Thyroid gland (tissue), 4 donors: ENCODE measurements at regions not wholly inside any gene's neighbourhood (a gene's known extent, or its start where the extent isn't known, plus 50 kb on each side); places are given as distances from the start of the nearest gene placed in this dataset.

ENCODE experiments used
- CTCF ChIP-seq, 6 experiments: fragments of 200-600 bp in 3 of 6; fragments of 450-650 bp in 3 of 6; sonication (generic) in 3 of 6; IDR thresholded peaks; one replicate each; pipeline ENCODE4 v1.5.1; 2016 to 2019; ENCODE audit warnings: antibody characterized with exemption in 6 of 6, mild to moderate bottlenecking in 2 of 6, inconsistent platforms in 1 of 6, moderate library complexity in 1 of 6
- POLR2A ChIP-seq, 2 donors: fragments of 450-650 bp; IDR thresholded peaks; one replicate each; pipeline ENCODE4 v1.6.1; 2017; ENCODE audit warnings: antibody characterized with exemption in 2 of 2, mild to moderate bottlenecking in 2 of 2, moderate library complexity in 1 of 2

GRCh38 chr2:217733461-217733860, 269.3 kb downstream of the TNS1 start:
- TF ChIP-seq CTCF (IDR thresholded peaks at IDR 0.05), result no peak
- no peak for TF ChIP-seq POLR2A (IDR thresholded peaks at IDR 0.05)
